A549 (cell line): ENCODE measurements at regions not wholly inside any gene's neighbourhood (a gene's known extent, or its start where the extent isn't known, plus 50 kb on each side); places are given as distances from the start of the nearest gene placed in this dataset.
"Not testable (repeated sequence)": the region's sequence is repeated elsewhere in the genome, so short reads cannot be mapped to it uniquely, and the experiment has no call there.

Experiments
- CHD4 ChIP-seq: fragments of 200-600 bp; sonication (generic); IDR thresholded peaks from 2 replicates; pipeline ENCODE4 v1.6.1; 2016; ENCODE audit warnings: antibody characterized with exemption, mild to moderate bottlenecking, borderline replicate concordance
- CTCF ChIP-seq: fragments of >200 bp; sonication (Bioruptor Twin); formaldehyde crosslinking; IDR thresholded peaks from 3 replicates; pipeline ENCODE4 v1.5.1; 2016
- HDAC2 ChIP-seq: fragments of 200-600 bp; sonication (generic); IDR thresholded peaks from 2 replicates; pipeline ENCODE4 v1.6.1; 2016
- JUNB ChIP-seq: fragments of >200 bp; sonication (Bioruptor Twin); formaldehyde crosslinking; IDR thresholded peaks from 2 replicates; pipeline ENCODE4 v1.6.1; 2016
- KDM1A ChIP-seq: fragments of 200-600 bp; sonication (generic); IDR thresholded peaks from 2 replicates; pipeline ENCODE4 v1.6.1; 2016; ENCODE audit warnings: low read depth, mild to moderate bottlenecking
- MAZ ChIP-seq: fragments of 150-350 bp; IDR thresholded peaks from 2 replicates; pipeline ENCODE4 v1.6.1; 2014; ENCODE audit warnings: antibody characterized with exemption, low read depth, low read length, borderline replicate concordance
- PHF8 ChIP-seq: fragments of 200-600 bp; sonication (generic); IDR thresholded peaks from 2 replicates; pipeline ENCODE4 v1.6.1; 2016; ENCODE audit warnings: low read depth, mild to moderate bottlenecking, antibody characterized with exemption, moderate library complexity, borderline replicate concordance
- POLR2A ChIP-seq: IDR thresholded peaks from 2 replicates; pipeline ENCODE4 v1.6.1; 2012; ENCODE audit warnings: mild to moderate bottlenecking, low read length
- TF ChIP-seq, protein P1 (sequence below): fragments of 450-650 bp; IDR thresholded peaks from 2 replicates; pipeline ENCODE4 v1.6.1; 2014; ENCODE audit warnings: antibody characterized with exemption

GRCh38 chrX:131461855-131462254 lies 82.0 kb upstream of the OR13H1 start:
- not testable (repeated sequence) for TF ChIP-seq KDM1A, MAZ, CTCF, HDAC2, PHF8, CHD4, POLR2A, JUNB
- TF ChIP-seq, protein P1, sequence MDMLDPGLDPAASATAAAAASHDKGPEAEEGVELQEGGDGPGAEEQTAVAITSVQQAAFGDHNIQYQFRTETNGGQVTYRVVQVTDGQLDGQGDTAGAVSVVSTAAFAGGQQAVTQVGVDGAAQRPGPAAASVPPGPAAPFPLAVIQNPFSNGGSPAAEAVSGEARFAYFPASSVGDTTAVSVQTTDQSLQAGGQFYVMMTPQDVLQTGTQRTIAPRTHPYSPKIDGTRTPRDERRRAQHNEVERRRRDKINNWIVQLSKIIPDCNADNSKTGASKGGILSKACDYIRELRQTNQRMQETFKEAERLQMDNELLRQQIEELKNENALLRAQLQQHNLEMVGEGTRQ = not testable (repeated sequence)
